H1 (cell line): ENCODE measurements at regions not wholly inside any gene's neighbourhood (a gene's known extent, or its start where the extent isn't known, plus 50 kb on each side); places are given as distances from the start of the nearest gene placed in this dataset.

Experiments
- CTCF ChIA-PET: fragments of 300-600 bp; sonication (Branson Sonifier 250); formaldehyde crosslinking; loops from one replicate; lab custom pipeline; 2021; ENCODE audit not compliant: partially characterized antibody; lab: Charles Lee
- POLR2A ChIA-PET: fragments of 300-600 bp; sonication (Branson Sonifier 250); formaldehyde crosslinking; loops from one replicate; lab custom pipeline; 2021; ENCODE audit warnings: inconsistent platforms; ENCODE audit not compliant: partially characterized antibody; lab: Charles Lee
- DNase-seq, 2 experiments: peaks; one replicate each; pipeline versions ENCODE4 v3.0.0 to v3.0.0-alpha.2; 2010 to 2022; ENCODE audit warnings: low spot score in 2 of 2, low read depth in 1 of 2, mixed read lengths in 1 of 2
- FAIRE-seq: peaks from 2 replicates; lab custom pipeline; 2011; peaks lifted over from hg19 to GRCh38; lab: Jason Lieb, UNC
- H2AFZ ChIP-seq: 2 replicates; pipeline ENCODE4 v1.8.1; 2012; ENCODE audit warnings: low read length, inconsistent platforms
- H2AK5ac ChIP-seq: 2 replicates; pipeline ENCODE4 v1.6.1; 2013; ENCODE audit warnings: low read depth, low read length
- H2BK120ac ChIP-seq: replicated peaks from 2 replicates; pipeline ENCODE3; 2013; ENCODE audit warnings: low read depth, low read length, inconsistent platforms
- H2BK12ac ChIP-seq: 2 replicates; pipeline ENCODE4 v1.6.1; 2013; ENCODE audit warnings: low read depth, low read length
- H2BK15ac ChIP-seq: 2 replicates; pipeline ENCODE4 v1.6.1; 2013; ENCODE audit warnings: low read length
- H2BK20ac ChIP-seq: 2 replicates; pipeline ENCODE4 v1.6.1; 2013; ENCODE audit warnings: low read length
- H2BK5ac ChIP-seq: 2 replicates; pipeline ENCODE4 v1.6.1; 2013; ENCODE audit warnings: low read depth, low read length
- H3K14ac ChIP-seq: 2 replicates; pipeline ENCODE4 v1.6.1; 2013; ENCODE audit warnings: inconsistent platforms; ENCODE audit not compliant: insufficient read length
- H3K18ac ChIP-seq: 2 replicates; pipeline ENCODE4 v1.6.1; 2013; ENCODE audit warnings: low read length; ENCODE audit errors: extremely low read depth
- H3K23ac ChIP-seq: 2 replicates; pipeline ENCODE4 v1.6.1; 2013; ENCODE audit warnings: inconsistent platforms; ENCODE audit not compliant: insufficient read length
- H3K23me2 ChIP-seq: 2 replicates; pipeline ENCODE4 v1.6.1; 2013; ENCODE audit warnings: low read depth, low read length
- H3K27ac ChIP-seq: 2 replicates; pipeline ENCODE4 v1.6.1; 2011; ENCODE audit warnings: low read depth, low read length, inconsistent platforms
- H3K27me3 ChIP-seq, 4 experiments: replicated peaks in 1 of 4; 1 replicate in 1 of 4; 2 replicates in 3 of 4; pipeline versions ENCODE4 v1.6.1 to v1.8.1; 2011 to 2013; ENCODE audit warnings: low read length in 3 of 4, mild to moderate bottlenecking in 3 of 4, inconsistent platforms in 2 of 4, mixed read lengths in 2 of 4, moderate library complexity in 1 of 4; ENCODE audit not compliant: control insufficient read depth in 3 of 4, insufficient read depth in 3 of 4; ENCODE audit errors: extremely low read depth in 1 of 4
- H3K36me3 ChIP-seq, 4 experiments: 2 replicates each; pipeline versions ENCODE4 v1.6.1 to v1.8.1; 2011 to 2013; ENCODE audit warnings: mild to moderate bottlenecking in 4 of 4, low read length in 3 of 4, moderate library complexity in 2 of 4, control low read depth in 1 of 4, inconsistent platforms in 1 of 4; ENCODE audit not compliant: insufficient read depth in 4 of 4, control insufficient read depth in 2 of 4
- H3K4ac ChIP-seq: replicated peaks from 2 replicates; pipeline ENCODE3; 2013; ENCODE audit warnings: low read length, low read depth, mixed read lengths, inconsistent platforms; ENCODE audit not compliant: insufficient read length
- H3K4me1 ChIP-seq, 4 experiments: replicated peaks in 1 of 4; 1 replicate in 1 of 4; 2 replicates in 3 of 4; pipeline versions ENCODE4 v1.6.1 to v1.8.1; 2011 to 2013; ENCODE audit warnings: low read length in 3 of 4, inconsistent platforms in 2 of 4, mixed read lengths in 1 of 4; ENCODE audit not compliant: insufficient read depth in 4 of 4, control insufficient read depth in 3 of 4
- H3K4me2 ChIP-seq, 2 experiments: 2 replicates each; pipeline versions ENCODE4 v1.6.1 to v1.8.1; 2011 to 2013; ENCODE audit warnings: low read depth in 2 of 2, low read length in 2 of 2, control low read depth in 1 of 2, inconsistent platforms in 1 of 2, mild to moderate bottlenecking in 1 of 2; ENCODE audit not compliant: insufficient read depth in 1 of 2
- H3K4me3 ChIP-seq, 4 experiments: fragments of 200-600, 300-600 bp in 1 of 4; sonication (generic), shearing (Covaris generic), sonication (Bioruptor Twin) in 1 of 4; 2 replicates each; pipeline versions ENCODE4 v1.5.1 to v1.8.1; 2011 to 2016; ENCODE audit warnings: low read length in 4 of 4, low read depth in 3 of 4, control low read depth in 2 of 4, inconsistent platforms in 2 of 4, mild to moderate bottlenecking in 2 of 4, mixed read lengths in 1 of 4, moderate library complexity in 1 of 4; ENCODE audit not compliant: insufficient read depth in 2 of 4; ENCODE audit errors: extremely low read depth in 1 of 4
- H3K56ac ChIP-seq: replicated peaks from 2 replicates; pipeline ENCODE3; 2013; ENCODE audit warnings: low read depth, mild to moderate bottlenecking, mixed read lengths, low read length, inconsistent platforms; ENCODE audit not compliant: insufficient read length
- H3K79me1 ChIP-seq: 2 replicates; pipeline ENCODE4 v1.6.1; 2013; ENCODE audit warnings: low read depth, low read length, control low read depth
- H3K79me2 ChIP-seq, 2 experiments: 2 replicates each; pipeline versions ENCODE4 v1.6.1 to v1.8.1; 2012 to 2013; ENCODE audit warnings: low read length in 2 of 2, mild to moderate bottlenecking in 2 of 2, inconsistent platforms in 1 of 2; ENCODE audit not compliant: insufficient read depth in 2 of 2, control insufficient read depth in 1 of 2
- H3K9ac ChIP-seq, 4 experiments: replicated peaks in 1 of 4; 1 replicate in 1 of 4; 2 replicates in 3 of 4; pipeline versions ENCODE4 v1.6.1 to v1.8.1; 2011 to 2013; ENCODE audit warnings: low read depth in 3 of 4, low read length in 3 of 4, control low read depth in 2 of 4, mild to moderate bottlenecking in 2 of 4, moderate library complexity in 2 of 4, inconsistent platforms in 1 of 4; ENCODE audit errors: extremely low read depth in 1 of 4
- H3K9me3 ChIP-seq, 2 experiments: 2 replicates each; pipeline versions ENCODE4 v1.6.1 to v1.8.1; 2012 to 2013; ENCODE audit warnings: mild to moderate bottlenecking in 2 of 2, moderate library complexity in 2 of 2, control low read depth in 1 of 2, inconsistent platforms in 1 of 2, low read depth in 1 of 2, low read length in 1 of 2, mixed read lengths in 1 of 2; ENCODE audit not compliant: insufficient read depth in 2 of 2
- H4K20me1 ChIP-seq, 2 experiments: replicated peaks in 1 of 2; 2 replicates each; pipeline versions ENCODE3 to v1.8.1; 2011 to 2013; ENCODE audit warnings: inconsistent platforms in 2 of 2, low read length in 2 of 2, mild to moderate bottlenecking in 1 of 2; ENCODE audit not compliant: insufficient read depth in 2 of 2, control insufficient read depth in 1 of 2
- H4K5ac ChIP-seq: 2 replicates; pipeline ENCODE4 v1.6.1; 2013; ENCODE audit warnings: low read length, low read depth, mixed read lengths, inconsistent platforms; ENCODE audit not compliant: insufficient read length
- H4K8ac ChIP-seq: 2 replicates; pipeline ENCODE4 v1.8.0; 2013; ENCODE audit warnings: mild to moderate bottlenecking, moderate library complexity, low read length, inconsistent platforms; ENCODE audit not compliant: insufficient read depth; ENCODE audit errors: extremely low read depth
- H4K91ac ChIP-seq: replicated peaks from 2 replicates; pipeline ENCODE3; 2013; ENCODE audit warnings: low read length, mixed read lengths, inconsistent platforms; ENCODE audit not compliant: insufficient read length
- BRCA1 ChIP-seq: IDR thresholded peaks from 2 replicates; pipeline ENCODE4 v1.6.1; 2012; ENCODE audit warnings: low read depth, low read length, improper control_type of control experiment
- CBX5 ChIP-seq: fragments of 300-800, 300-1000 bp; sonication (generic); IDR thresholded peaks from 2 replicates; pipeline ENCODE4 v1.7.1; 2016; ENCODE audit warnings: antibody characterized with exemption, low read length, low read depth
- CTBP2 ChIP-seq: IDR thresholded peaks from 2 replicates; pipeline ENCODE4 v1.7.0; 2011; ENCODE audit warnings: borderline replicate concordance, mild to moderate bottlenecking, moderate library complexity, mixed read lengths, low read length; ENCODE audit not compliant: insufficient read depth, insufficient read length
- E2F6 ChIP-seq: IDR thresholded peaks from 2 replicates; pipeline ENCODE4 v1.6.1; 2012; ENCODE audit warnings: inconsistent platforms
- EGR1 ChIP-seq: IDR thresholded peaks from 2 replicates; pipeline ENCODE4 v1.6.1; 2011; ENCODE audit warnings: low read depth, low read length, borderline replicate concordance
- GTF2F1 ChIP-seq: IDR thresholded peaks from 2 replicates; pipeline ENCODE4 v1.6.1; 2012; ENCODE audit warnings: low read depth, low read length, improper control_type of control experiment, borderline replicate concordance
- HDAC6 ChIP-seq: IDR thresholded peaks from one replicate; pipeline ENCODE4 v1.7.1; 2012; ENCODE audit warnings: low read depth, mild to moderate bottlenecking, inconsistent platforms, low read length, moderate library complexity
- JUN ChIP-seq: IDR thresholded peaks from 2 replicates; pipeline ENCODE4 v1.6.1; 2011; ENCODE audit warnings: low read depth, mild to moderate bottlenecking, improper control_type of control experiment, low read length
- KDM1A ChIP-seq: fragments of 200-600, 300-600 bp; sonication (generic); IDR thresholded peaks from 2 replicates; pipeline ENCODE4 v1.7.1; 2016; ENCODE audit warnings: mild to moderate bottlenecking, low read length, borderline replicate concordance
- PHF8 ChIP-seq: fragments of 200-600 bp; sonication (generic); conservative IDR thresholded peaks from 2 replicates; pipeline ENCODE4 v1.7.1; 2012; ENCODE audit warnings: low read depth, mild to moderate bottlenecking, inconsistent platforms, low read length, moderate library complexity
- RBBP5 ChIP-seq: IDR thresholded peaks from 2 replicates; pipeline ENCODE4 v1.7.1; 2012; ENCODE audit warnings: low read depth, mild to moderate bottlenecking, inconsistent platforms, low read length, moderate library complexity, borderline replicate concordance
- SIRT6 ChIP-seq: IDR thresholded peaks from one replicate; pipeline ENCODE4 v1.7.1; 2012; ENCODE audit warnings: low read length, inconsistent platforms
- SP4 ChIP-seq: IDR thresholded peaks from 2 replicates; pipeline ENCODE4 v1.6.1; 2012; ENCODE audit warnings: low read length, inconsistent platforms
- SRF ChIP-seq: IDR thresholded peaks from 2 replicates; pipeline ENCODE4 v1.6.1; 2011; ENCODE audit warnings: mild to moderate bottlenecking, low read depth, low read length, moderate library complexity
- WGBS, 2 experiments: shearing (Covaris generic) in 1 of 2; methylation state at CpG; one replicate each; pipeline versions ENCODE4 v1.1.6 to v1.1.7; 2013 to 2015; ENCODE audit warnings: low lambda C conversion rate in 2 of 2, mixed read lengths in 2 of 2, inconsistent platforms in 1 of 2, low coverage in 1 of 2, missing lambda C conversion rate in 1 of 2; ENCODE audit not compliant: insufficient replicate concordance in 2 of 2, insufficient coverage in 1 of 2, insufficient read length in 1 of 2; ENCODE audit errors: extremely low coverage in 1 of 2, missing lambda C conversion rate in 1 of 2; 5-methylcytosine and 5-hydroxymethylcytosine counted together

GRCh38 chr13:86378628-86379027, 579.4 kb upstream of the SLITRK6 start:
- Histone ChIP-seq H4K91ac (no peak overlapping the region), H2BK20ac (no peak overlapping the region), H4K5ac (no peak overlapping the region), H3K18ac (no peak overlapping the region), H3K23ac (no peak overlapping the region), H2AFZ (no peak overlapping the region), H3K79me2 (no peaks in the 10 kb centered on the region), H4K20me1 (no peaks in the 10 kb centered on the region), H3K9me3 (no peaks in the 10 kb centered on the region), H2BK15ac (no peak overlapping the region), H3K27ac (no peak overlapping the region), H3K56ac (no peak overlapping the region), H3K4me1 (no peaks in the 10 kb centered on the region), H3K36me3 (no peaks in the 10 kb centered on the region), H2AK5ac (no peak overlapping the region), H3K14ac (no peak overlapping the region), H2BK12ac (no peak overlapping the region), H3K23me2 (no peaks in the 10 kb centered on the region), H3K9ac (no peak overlapping the region), H3K4me3 (no peak overlapping the region), H3K4me2 (no peak overlapping the region), H3K4ac (no peak overlapping the region), H4K8ac (no peak overlapping the region), H3K79me1 (no peaks in the 10 kb centered on the region), H2BK120ac (no peak overlapping the region), H3K27me3 (no peaks in the 10 kb centered on the region), H2BK5ac (no peak overlapping the region)
- 91% methylated on average over 2 of the region's 2 CpGs; no CpG with 5 or more reads in 1 of the 2 experiments for WGBS, 2 experiments
- no peak for FAIRE-seq
- POLR2A ChIA-PET, result no interaction called here
- no peak for DNase-seq
- CTCF ChIA-PET, result interaction anchor here (0.7 kb wide), 1 partner anchor 64 kb away, joined by 3 read pairs; no protein-coding TSS in a partner anchor
- TF ChIP-seq SIRT6, result no peak
- no peak for TF ChIP-seq CTBP2
- TF ChIP-seq GTF2F1, result no peak
- TF ChIP-seq SRF, result no peak
- no peak for TF ChIP-seq KDM1A
- TF ChIP-seq EGR1, result no peak
- TF ChIP-seq JUN, result no peak
- no peak for TF ChIP-seq E2F6
- TF ChIP-seq HDAC6, result no peak
- TF ChIP-seq PHF8, result no peak
- no peak for TF ChIP-seq SP4
- no peak for TF ChIP-seq BRCA1
- TF ChIP-seq CBX5, result no peak
- TF ChIP-seq RBBP5, result no peak
